ENCODE measurements at regions not wholly inside any gene's neighbourhood (a gene's known extent, or its start where the extent isn't known, plus 50 kb on each side); places are given as distances from the start of the nearest gene placed in this dataset.

- Histone ChIP-seq H3K27me3 (ENCODE audit: control insufficient read depth in 1 of 2, insufficient read depth in 2 of 2, low read length in 2 of 2) (no peaks in the 10 kb centered on the region), H3K4me1 (ENCODE audit: insufficient read depth, low read length) (no peaks in the 10 kb centered on the region), H3K9me3 (ENCODE audit: control insufficient read depth in 1 of 2, insufficient read depth in 1 of 2, low read length in 2 of 2) (peaks cover 0 to 4% of the 10 kb centered on the region in 2 experiments), H3K4me3 (ENCODE audit: low read length) (no peak overlapping the region), H3K36me3 (ENCODE audit: insufficient read depth, low read length) (no peaks in the 10 kb centered on the region), H3K27ac (ENCODE audit: low read depth in 1 of 2, low read length in 2 of 2) (no peak overlapping the region)
- H3K9me3 Mint-ChIP-seq = no peaks in the 10 kb centered on the region
- ChIA-PET CTCF (no interaction called here), POLR2A (no interaction called here)
- H3K27me3 Mint-ChIP-seq = peaks cover 3% of the 10 kb centered on the region
- no peak overlapping the region for H3K4me3 Mint-ChIP-seq
- no peaks in the 10 kb centered on the region for H3K4me1 Mint-ChIP-seq (ENCODE audit: low read depth)
- TF ChIP-seq, protein P1, sequence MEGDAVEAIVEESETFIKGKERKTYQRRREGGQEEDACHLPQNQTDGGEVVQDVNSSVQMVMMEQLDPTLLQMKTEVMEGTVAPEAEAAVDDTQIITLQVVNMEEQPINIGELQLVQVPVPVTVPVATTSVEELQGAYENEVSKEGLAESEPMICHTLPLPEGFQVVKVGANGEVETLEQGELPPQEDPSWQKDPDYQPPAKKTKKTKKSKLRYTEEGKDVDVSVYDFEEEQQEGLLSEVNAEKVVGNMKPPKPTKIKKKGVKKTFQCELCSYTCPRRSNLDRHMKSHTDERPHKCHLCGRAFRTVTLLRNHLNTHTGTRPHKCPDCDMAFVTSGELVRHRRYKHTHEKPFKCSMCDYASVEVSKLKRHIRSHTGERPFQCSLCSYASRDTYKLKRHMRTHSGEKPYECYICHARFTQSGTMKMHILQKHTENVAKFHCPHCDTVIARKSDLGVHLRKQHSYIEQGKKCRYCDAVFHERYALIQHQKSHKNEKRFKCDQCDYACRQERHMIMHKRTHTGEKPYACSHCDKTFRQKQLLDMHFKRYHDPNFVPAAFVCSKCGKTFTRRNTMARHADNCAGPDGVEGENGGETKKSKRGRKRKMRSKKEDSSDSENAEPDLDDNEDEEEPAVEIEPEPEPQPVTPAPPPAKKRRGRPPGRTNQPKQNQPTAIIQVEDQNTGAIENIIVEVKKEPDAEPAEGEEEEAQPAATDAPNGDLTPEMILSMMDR (IDR thresholded peaks at IDR 0.05) = no peak
- ATAC-seq (ENCODE audit: poor library complexity) (no peak), DNase-seq (no peak)
- H3K36me3 Mint-ChIP-seq (ENCODE audit: low read depth) = no peaks in the 10 kb centered on the region
- H3K27ac Mint-ChIP-seq = no peak overlapping the region
- intact Hi-C loops (cut with DNase I, micrococcal nuclease) = no loop called here
Observed at GRCh38 chr4:11548597-11549082, 119.9 kb upstream of the HS3ST1 start.

- peaks cover 0 to 4% of the 10 kb centered on the region in 2 experiments for H3K9me3 ChIP-seq (ENCODE audit: control insufficient read depth in 1 of 2, insufficient read depth in 1 of 2, low read length in 2 of 2)
- TF ChIP-seq, protein P1 (IDR thresholded peaks at IDR 0.05) = no peak
- no peak overlapping the region for H3K4me3 ChIP-seq (ENCODE audit: low read length)
- Mint-ChIP-seq H3K27me3 (peaks cover 3% of the 10 kb centered on the region), H3K36me3 (ENCODE audit: low read depth) (no peaks in the 10 kb centered on the region), H3K4me1 (ENCODE audit: low read depth) (no peaks in the 10 kb centered on the region), H3K4me3 (no peak overlapping the region), H3K27ac (no peak overlapping the region), H3K9me3 (no peaks in the 10 kb centered on the region)
- no peaks in the 10 kb centered on the region for H3K4me1 ChIP-seq (ENCODE audit: insufficient read depth, low read length)
- no peaks in the 10 kb centered on the region for H3K36me3 ChIP-seq (ENCODE audit: insufficient read depth, low read length)
- POLR2A ChIA-PET = no interaction called here
- H3K27me3 ChIP-seq (ENCODE audit: control insufficient read depth in 1 of 2, insufficient read depth in 2 of 2, low read length in 2 of 2) = no peaks in the 10 kb centered on the region
- intact Hi-C loops (cut with DNase I, micrococcal nuclease) = no loop called here
- no peak overlapping the region for H3K27ac ChIP-seq (ENCODE audit: low read depth in 1 of 2, low read length in 2 of 2)
- CTCF ChIA-PET = no interaction called here
- DNase-seq = no peak
- ATAC-seq (ENCODE audit: poor library complexity) = no peak
Observed at GRCh38 chr4:11546391-11547175, 117.9 kb upstream of the HS3ST1 start.

DNA sequence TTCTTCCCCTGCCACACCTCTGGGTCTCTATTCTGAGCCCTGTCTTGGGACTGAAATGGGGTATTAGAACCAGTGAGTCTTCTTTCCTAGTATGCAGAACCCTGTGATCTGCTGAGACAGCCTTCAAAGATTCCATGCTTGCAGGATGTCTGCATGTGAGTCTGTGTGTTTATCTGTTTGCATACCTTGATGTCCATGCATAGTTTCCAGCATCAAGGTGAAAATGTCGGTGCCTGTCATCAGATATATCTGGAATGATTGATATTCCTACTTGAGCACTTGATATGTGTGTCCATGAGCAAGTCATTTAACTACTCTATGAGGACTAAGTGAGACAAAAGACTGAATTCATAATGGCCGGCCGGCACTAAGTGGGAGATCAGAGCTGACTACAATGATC, 117.0 kb upstream of the HS3ST1 start:
- Histone ChIP-seq H3K27ac (ENCODE audit: low read depth in 1 of 2, low read length in 2 of 2) (no peak overlapping the region), H3K36me3 (ENCODE audit: insufficient read depth, low read length) (no peaks in the 10 kb centered on the region), H3K4me1 (ENCODE audit: insufficient read depth, low read length) (no peaks in the 10 kb centered on the region), H3K9me3 (ENCODE audit: control insufficient read depth in 1 of 2, insufficient read depth in 1 of 2, low read length in 2 of 2) (no peaks in the 10 kb centered on the region), H3K4me3 (ENCODE audit: low read length) (no peak overlapping the region), H3K27me3 (ENCODE audit: control insufficient read depth in 1 of 2, insufficient read depth in 2 of 2, low read length in 2 of 2) (no peaks in the 10 kb centered on the region)
- H3K36me3 Mint-ChIP-seq (ENCODE audit: low read depth) = no peaks in the 10 kb centered on the region
- ChIA-PET POLR2A (no interaction called here), CTCF (no interaction called here)
- intact Hi-C loops (cut with DNase I, micrococcal nuclease) = no loop called here
- DNase-seq = no peak
- no peaks in the 10 kb centered on the region for H3K4me1 Mint-ChIP-seq (ENCODE audit: low read depth)
- no peak overlapping the region for H3K27ac Mint-ChIP-seq
- peaks cover 3% of the 10 kb centered on the region for H3K27me3 Mint-ChIP-seq
- no peaks in the 10 kb centered on the region for H3K9me3 Mint-ChIP-seq
- no peak overlapping the region for H3K4me3 Mint-ChIP-seq
- TF ChIP-seq, protein P1 (IDR thresholded peaks at IDR 0.05) = no peak
- no peak for ATAC-seq (ENCODE audit: poor library complexity)
